Epithelial cell of esophagus (primary cell): ENCODE measurements at regions not wholly inside any gene's neighbourhood (a gene's known extent, or its start where the extent isn't known, plus 50 kb on each side); places are given as distances from the start of the nearest gene placed in this dataset.
A peak's percentile ranks its signal among the peaks of the same experiment; 100 is the strongest.

ENCODE experiments used
- DNase-seq: peaks from one replicate; pipeline ENCODE4 v3.0.0; 2010; ENCODE audit warnings: low read depth
- H3K4me3 ChIP-seq: 2 replicates; pipeline ENCODE4 v1.5.1; 2011; ENCODE audit warnings: mild to moderate bottlenecking, low read length, control low read depth
- TF ChIP-seq, protein P1 (sequence below): IDR thresholded peaks from 2 replicates; pipeline ENCODE4 v1.5.1; 2011; ENCODE audit warnings: low read depth, mild to moderate bottlenecking, low read length, control low read depth, inconsistent platforms; ENCODE audit not compliant: insufficient read depth; ENCODE audit errors: missing control alignments

DNA sequence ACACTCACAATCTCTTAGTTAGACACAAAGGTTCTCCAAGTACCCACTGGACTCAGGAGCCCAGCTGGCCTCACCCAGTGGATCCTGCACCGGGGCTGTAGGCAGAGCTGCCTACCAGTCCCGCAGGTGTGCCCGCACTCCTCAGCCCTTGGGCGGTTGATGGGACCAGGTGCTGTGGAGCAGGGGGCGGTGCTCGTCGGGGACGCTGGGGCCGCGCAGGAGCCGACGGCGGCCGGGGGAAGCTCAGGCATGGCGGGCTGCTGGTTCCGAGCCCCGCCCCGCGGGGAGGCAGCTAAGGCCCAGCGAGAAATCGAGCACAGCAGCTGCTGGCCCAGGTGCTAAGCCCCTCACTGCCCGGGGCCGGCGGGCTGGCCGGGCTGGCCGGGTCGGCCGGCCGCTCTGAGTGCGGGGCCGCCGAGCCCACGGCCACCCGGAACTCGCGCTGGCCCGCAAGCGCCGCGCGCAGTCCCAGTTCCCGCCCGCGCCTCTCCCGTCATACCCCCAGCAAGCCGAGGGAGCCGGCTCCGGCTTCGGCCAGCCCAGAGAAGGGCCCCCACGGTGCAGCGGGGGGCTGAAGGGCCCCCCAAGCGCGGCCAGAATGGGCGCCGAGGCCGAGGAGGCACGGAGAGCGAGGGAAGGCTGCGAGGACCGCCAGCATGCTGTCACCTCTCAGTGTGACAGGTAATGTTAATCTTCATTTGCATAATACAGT, 506.8 kb downstream of the LRFN5 start:
- TF ChIP-seq, protein P1, sequence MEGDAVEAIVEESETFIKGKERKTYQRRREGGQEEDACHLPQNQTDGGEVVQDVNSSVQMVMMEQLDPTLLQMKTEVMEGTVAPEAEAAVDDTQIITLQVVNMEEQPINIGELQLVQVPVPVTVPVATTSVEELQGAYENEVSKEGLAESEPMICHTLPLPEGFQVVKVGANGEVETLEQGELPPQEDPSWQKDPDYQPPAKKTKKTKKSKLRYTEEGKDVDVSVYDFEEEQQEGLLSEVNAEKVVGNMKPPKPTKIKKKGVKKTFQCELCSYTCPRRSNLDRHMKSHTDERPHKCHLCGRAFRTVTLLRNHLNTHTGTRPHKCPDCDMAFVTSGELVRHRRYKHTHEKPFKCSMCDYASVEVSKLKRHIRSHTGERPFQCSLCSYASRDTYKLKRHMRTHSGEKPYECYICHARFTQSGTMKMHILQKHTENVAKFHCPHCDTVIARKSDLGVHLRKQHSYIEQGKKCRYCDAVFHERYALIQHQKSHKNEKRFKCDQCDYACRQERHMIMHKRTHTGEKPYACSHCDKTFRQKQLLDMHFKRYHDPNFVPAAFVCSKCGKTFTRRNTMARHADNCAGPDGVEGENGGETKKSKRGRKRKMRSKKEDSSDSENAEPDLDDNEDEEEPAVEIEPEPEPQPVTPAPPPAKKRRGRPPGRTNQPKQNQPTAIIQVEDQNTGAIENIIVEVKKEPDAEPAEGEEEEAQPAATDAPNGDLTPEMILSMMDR: no peak
- no peak overlapping the region for H3K4me3 ChIP-seq
- no peak for DNase-seq

DNA sequence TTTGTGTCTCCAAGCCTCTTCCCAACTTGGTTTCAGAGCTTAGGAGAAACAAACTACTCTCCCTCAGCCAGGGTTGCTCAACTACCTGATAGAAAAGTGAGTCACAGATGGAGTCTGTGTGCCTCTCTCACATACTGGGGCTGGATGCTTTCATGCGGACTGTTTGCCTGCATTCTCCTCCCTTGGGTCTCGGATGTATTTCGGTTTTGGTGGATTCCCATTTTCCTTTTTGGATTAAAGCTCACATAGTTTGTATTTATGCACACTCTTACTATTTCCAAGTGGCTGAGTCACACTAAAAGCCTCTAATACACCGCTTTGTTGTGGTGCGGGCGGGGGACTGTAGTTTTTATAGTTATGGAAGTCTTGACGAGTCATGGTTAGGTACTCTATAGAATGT, 505.4 kb downstream of the LRFN5 start:
- peak; percentile 67 for DNase-seq
- no peak overlapping the region for H3K4me3 ChIP-seq
- TF ChIP-seq, protein P1: no peak

DNA sequence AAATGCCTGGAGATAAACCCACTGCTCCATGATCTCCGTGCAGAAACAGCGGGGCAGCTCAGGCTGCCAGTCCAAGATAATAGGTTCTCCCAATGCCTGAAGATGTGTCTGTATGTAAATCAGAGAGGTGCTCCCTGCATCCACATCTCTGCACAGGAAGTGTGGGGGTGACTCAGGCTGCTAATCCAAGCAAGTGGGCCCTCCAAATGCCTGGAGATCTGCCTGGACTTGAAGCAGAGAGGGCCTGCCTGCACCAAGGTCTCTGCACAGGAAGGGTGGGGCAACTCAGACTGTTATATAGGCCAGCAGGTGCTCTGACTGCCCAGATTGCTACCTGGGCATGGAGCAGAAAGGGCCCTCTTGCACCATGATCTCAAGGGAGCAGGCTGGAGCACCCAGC, 504.7 kb downstream of the LRFN5 start:
- peak; percentile 70 for DNase-seq
- no peak overlapping the region for H3K4me3 ChIP-seq
- TF ChIP-seq, protein P1: no peak

DNA sequence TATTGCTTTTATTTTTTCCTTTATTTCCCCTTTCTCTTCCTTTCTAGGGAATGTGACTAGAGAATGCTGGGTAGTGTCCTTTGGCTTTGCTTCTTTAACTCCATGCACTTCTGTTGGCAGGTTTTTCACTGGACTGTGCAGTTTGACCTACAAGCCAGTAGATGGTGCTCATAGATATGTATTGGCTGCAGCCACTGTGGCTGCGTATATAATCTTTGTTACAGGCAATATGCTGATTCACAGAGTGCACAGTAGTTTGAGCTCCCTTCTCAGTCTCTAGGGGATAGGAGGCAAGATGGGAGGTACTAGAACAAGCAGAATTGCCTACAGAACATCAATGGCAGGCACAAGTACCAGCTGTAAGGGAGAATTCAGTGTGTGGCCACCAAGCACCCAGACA, 503.5 kb downstream of the LRFN5 start:
- TF ChIP-seq, protein P1: peak; percentile 66
- H3K4me3 ChIP-seq: no peak overlapping the region
- peak; percentile 69 for DNase-seq

DNA sequence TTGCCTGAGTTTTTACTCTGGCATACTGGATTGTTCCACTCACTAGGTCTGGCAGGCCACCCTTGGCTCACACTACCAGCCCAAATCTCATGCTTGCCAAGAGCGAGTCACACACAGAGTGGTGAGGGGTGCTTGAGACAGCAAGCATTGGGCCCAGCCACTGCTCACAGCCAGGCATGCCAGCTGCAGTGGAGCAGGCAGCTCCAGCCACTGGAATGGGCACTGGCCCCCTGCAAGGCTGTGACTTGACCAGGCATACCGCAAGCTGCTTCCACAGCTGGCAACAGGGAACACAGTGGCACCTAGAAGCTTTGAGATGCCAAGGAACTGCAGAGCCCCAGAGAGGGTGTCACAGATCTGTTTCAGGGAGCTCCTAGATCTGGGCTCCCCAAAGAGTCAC, 488.5 kb downstream of the LRFN5 start:
- no peak for DNase-seq
- TF ChIP-seq, protein P1: no peak
- H3K4me3 ChIP-seq: no peak overlapping the region

DNA sequence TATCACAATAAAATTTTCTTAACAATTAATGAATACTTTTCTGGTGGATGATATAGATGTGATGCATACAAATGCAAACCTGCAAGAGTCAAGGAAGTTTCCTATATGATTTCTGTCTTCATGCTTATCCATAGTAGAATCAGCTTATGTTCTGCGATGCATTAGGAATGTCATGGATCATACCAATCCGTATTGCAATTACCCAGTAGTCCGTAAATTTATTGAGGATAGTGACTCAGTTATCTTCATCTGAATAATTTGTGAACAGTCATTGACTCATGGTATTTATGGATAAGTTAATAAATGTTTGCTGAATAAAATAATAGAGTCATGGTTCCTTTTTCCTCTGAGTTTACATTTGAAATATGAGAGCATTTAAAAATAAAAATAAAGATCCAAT, 483.4 kb downstream of the LRFN5 start:
- no peak for DNase-seq
- TF ChIP-seq, protein P1: no peak
- no peak overlapping the region for H3K4me3 ChIP-seq

DNA sequence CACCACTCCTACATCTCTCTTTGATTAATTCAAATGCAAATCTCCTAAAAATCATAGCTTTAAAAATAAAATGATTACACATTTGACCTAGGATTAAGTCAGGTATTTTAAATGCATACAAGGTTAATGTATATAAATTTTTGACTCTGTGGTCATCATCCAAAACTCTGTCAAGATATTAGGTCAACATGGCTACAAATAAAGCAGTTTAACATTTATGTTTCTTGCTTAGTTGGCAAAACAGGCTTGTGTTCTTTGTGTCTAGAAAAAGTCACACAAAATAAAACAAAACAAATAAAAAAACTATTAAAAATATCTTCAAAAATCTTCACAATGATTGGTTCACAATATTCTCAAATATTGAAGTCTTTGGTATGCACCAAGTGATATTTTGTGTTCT, 473.2 kb downstream of the LRFN5 start:
- no peak overlapping the region for H3K4me3 ChIP-seq
- TF ChIP-seq, protein P1: no peak
- DNase-seq: no peak
